DOHH2 (cell line): ENCODE measurements at regions not wholly inside any gene's neighbourhood (a gene's known extent, or its start where the extent isn't known, plus 50 kb on each side); places are given as distances from the start of the nearest gene placed in this dataset.

Source experiments
- H3F3A ChIP-seq: fragments of 200-600 bp; sonication (generic), shearing (Covaris generic); 2 replicates; pipeline ENCODE4 v1.6.0; 2016; ENCODE audit warnings: antibody characterized with exemption, mild to moderate bottlenecking; ENCODE audit not compliant: control insufficient read depth, insufficient read depth
- H3K27ac ChIP-seq: fragments of 200-600 bp; sonication (generic); 2 replicates; pipeline ENCODE4 v1.5.1; 2014; ENCODE audit warnings: low read depth, mild to moderate bottlenecking, low read length, moderate library complexity
- H3K27me3 ChIP-seq: fragments of 200-600 bp; sonication (generic); 2 replicates; pipeline ENCODE4 v1.6.1; 2014; ENCODE audit warnings: mild to moderate bottlenecking, low read length, mixed read lengths; ENCODE audit not compliant: control insufficient read depth
- H3K36me3 ChIP-seq: fragments of 200-600 bp; sonication (generic); 2 replicates; pipeline ENCODE4 v1.6.1; 2014; ENCODE audit warnings: mild to moderate bottlenecking, low read length, moderate library complexity, mixed read lengths; ENCODE audit not compliant: control insufficient read depth
- H3K4me1 ChIP-seq: fragments of 200-600 bp; sonication (generic); 2 replicates; pipeline ENCODE4 v1.6.1; 2014; ENCODE audit warnings: mild to moderate bottlenecking, low read length, mixed read lengths; ENCODE audit not compliant: control insufficient read depth
- H3K4me2 ChIP-seq: fragments of 200-600 bp; sonication (generic); 2 replicates; pipeline ENCODE4 v1.6.0; 2014; ENCODE audit warnings: mild to moderate bottlenecking, low read length, moderate library complexity
- H3K4me3 ChIP-seq: fragments of 200-600 bp; sonication (generic); 2 replicates; pipeline ENCODE4 v1.5.1; 2014; ENCODE audit warnings: mild to moderate bottlenecking, low read length, mixed read lengths
- H3K79me2 ChIP-seq: fragments of 200-600 bp; sonication (generic); 2 replicates; pipeline ENCODE4 v1.6.1; 2014; ENCODE audit warnings: mild to moderate bottlenecking, low read length, mixed read lengths; ENCODE audit not compliant: control insufficient read depth
- H3K9me2 ChIP-seq: fragments of 200-600 bp; sonication (generic); replicated peaks from 2 replicates; pipeline ENCODE4 v1.6.1; 2014; ENCODE audit warnings: mild to moderate bottlenecking, low read length, mixed read lengths; ENCODE audit not compliant: control insufficient read depth
- H3K9me3 ChIP-seq: fragments of 200-600 bp; sonication (generic); 2 replicates; pipeline ENCODE4 v1.6.1; 2014; ENCODE audit warnings: antibody characterized with exemption, low read length, mixed read lengths; ENCODE audit not compliant: control insufficient read depth, insufficient read depth
- H4K20me1 ChIP-seq: fragments of 200-600 bp; sonication (generic); 2 replicates; pipeline ENCODE4 v1.6.0; 2014; ENCODE audit warnings: low read depth, mild to moderate bottlenecking, antibody characterized with exemption, low read length, moderate library complexity; ENCODE audit not compliant: control insufficient read depth, insufficient read depth
- EZH2phosphoT487 ChIP-seq: fragments of 200-600 bp; sonication (generic); IDR thresholded peaks from 2 replicates; pipeline ENCODE4 v1.6.1; 2017; ENCODE audit warnings: borderline replicate concordance, mild to moderate bottlenecking, antibody characterized with exemption, low read length, moderate library complexity, mixed read lengths
- TF ChIP-seq, protein P1 (sequence below): fragments of 200-600 bp; sonication (generic); IDR thresholded peaks from one replicate; pipeline ENCODE4 v1.5.1; 2014; ENCODE audit warnings: antibody characterized with exemption, mild to moderate bottlenecking, low read depth, low read length; ENCODE audit not compliant: poor library complexity, severe bottlenecking

DNA sequence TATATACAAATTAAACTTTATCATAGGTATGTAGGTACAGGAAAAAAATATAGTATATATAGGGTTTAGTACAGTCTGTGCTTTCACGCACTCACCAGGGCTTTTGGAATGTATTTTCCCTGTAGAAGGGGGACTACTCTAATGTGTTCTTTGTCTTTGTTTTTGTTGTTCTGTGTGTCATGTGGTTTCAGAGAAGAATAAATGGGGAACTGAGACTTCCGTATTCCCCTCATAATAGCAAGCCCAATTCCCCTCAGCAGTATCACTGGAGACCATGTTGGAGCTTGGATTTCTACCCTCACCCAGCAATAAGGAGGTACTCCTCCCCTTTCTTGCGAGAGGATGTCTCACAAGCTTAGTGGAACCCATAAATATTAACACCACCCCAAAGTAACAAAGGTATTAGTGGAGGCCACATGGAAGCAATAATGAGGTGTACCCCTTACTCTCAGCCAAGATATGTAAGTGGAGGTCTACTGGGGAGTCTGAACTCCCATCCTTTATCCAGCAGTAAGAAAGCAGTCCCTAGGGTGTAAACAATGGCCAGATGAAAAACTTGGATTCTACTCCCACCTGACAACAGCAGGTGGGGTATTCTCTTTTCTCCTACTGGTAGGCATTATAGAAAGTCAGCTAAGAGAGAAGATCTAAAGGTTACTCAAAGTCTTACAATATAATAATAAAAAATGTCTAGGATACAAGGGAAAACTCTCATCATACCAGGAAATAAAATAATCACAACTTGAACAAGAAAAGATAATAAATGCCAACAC, 805.4 kb upstream of the GALNTL6 start:
- Histone ChIP-seq H3K4me1 (no peaks in the 10 kb centered on the region), H3K9me3 (no peaks in the 10 kb centered on the region), H3F3A (no peaks in the 10 kb centered on the region), H3K36me3 (no peaks in the 10 kb centered on the region), H3K4me3 (no peak overlapping the region), H3K27me3 (no peaks in the 10 kb centered on the region), H3K4me2 (no peak overlapping the region), H3K9me2 (no peaks in the 10 kb centered on the region), H3K27ac (no peak overlapping the region), H3K79me2 (no peaks in the 10 kb centered on the region), H4K20me1 (no peaks in the 10 kb centered on the region)
- no peak for TF ChIP-seq EZH2phosphoT487
- TF ChIP-seq, protein P1, sequence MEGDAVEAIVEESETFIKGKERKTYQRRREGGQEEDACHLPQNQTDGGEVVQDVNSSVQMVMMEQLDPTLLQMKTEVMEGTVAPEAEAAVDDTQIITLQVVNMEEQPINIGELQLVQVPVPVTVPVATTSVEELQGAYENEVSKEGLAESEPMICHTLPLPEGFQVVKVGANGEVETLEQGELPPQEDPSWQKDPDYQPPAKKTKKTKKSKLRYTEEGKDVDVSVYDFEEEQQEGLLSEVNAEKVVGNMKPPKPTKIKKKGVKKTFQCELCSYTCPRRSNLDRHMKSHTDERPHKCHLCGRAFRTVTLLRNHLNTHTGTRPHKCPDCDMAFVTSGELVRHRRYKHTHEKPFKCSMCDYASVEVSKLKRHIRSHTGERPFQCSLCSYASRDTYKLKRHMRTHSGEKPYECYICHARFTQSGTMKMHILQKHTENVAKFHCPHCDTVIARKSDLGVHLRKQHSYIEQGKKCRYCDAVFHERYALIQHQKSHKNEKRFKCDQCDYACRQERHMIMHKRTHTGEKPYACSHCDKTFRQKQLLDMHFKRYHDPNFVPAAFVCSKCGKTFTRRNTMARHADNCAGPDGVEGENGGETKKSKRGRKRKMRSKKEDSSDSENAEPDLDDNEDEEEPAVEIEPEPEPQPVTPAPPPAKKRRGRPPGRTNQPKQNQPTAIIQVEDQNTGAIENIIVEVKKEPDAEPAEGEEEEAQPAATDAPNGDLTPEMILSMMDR: no peak

DNA sequence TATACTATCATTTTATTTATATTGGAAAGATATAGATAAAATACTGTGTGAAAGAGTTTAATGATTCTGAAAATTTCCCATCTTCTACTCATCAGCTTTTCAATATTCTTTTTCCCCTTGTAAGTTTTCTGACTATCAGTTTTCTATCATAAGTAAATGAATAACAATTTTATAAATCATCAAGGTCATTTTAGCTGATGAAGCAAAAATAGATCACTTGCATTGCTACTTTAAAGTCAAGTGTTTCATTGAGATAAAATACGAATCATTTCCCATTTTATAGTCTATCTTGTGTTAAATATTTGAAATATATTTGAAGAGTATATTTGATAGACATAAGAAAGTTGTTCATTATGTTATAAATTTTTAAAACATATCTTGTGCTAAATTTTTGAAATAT, 811.0 kb upstream of the GALNTL6 start:
- H3K27ac ChIP-seq: no peak overlapping the region
- H3K79me2 ChIP-seq: no peaks in the 10 kb centered on the region
- H3K9me3 ChIP-seq: no peaks in the 10 kb centered on the region
- no peak overlapping the region for H3K4me3 ChIP-seq
- no peaks in the 10 kb centered on the region for H3K4me1 ChIP-seq
- H3K4me2 ChIP-seq: no peak overlapping the region
- no peaks in the 10 kb centered on the region for H3F3A ChIP-seq
- no peaks in the 10 kb centered on the region for H3K36me3 ChIP-seq
- H4K20me1 ChIP-seq: no peaks in the 10 kb centered on the region
- TF ChIP-seq, protein P1: no peak
- no peak for TF ChIP-seq EZH2phosphoT487
- H3K9me2 ChIP-seq: no peaks in the 10 kb centered on the region
- H3K27me3 ChIP-seq: no peaks in the 10 kb centered on the region

DNA sequence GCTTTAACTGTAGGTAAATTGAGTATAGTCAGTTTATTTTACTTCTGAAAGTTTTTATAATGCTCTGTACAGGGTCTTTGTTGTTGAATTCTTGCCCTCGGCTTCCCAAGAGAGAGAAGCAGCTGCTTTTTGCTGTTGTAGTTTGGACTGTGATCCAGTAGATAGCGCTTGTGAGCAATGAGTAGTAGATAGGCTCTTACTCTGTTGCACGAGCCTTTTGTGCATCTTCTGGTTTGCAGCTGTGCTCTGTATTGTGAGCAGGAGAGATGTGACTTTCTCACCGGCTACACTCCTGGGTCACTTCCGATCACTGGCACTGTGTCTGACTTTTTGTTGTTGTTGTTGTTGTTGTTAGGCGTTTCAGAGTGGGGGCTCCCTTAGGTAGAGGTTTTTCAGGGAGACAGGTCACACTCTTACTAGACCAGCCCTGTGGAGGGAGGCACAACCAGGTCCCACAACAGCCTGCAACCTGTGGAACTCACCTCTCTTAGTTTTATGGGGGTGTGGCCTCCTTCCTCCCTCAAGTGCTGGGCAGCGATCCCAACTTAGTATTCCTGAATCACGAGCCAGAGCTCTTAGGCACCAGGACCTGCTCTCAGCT, 822.1 kb upstream of the GALNTL6 start:
- TF ChIP-seq EZH2phosphoT487: no peak
- TF ChIP-seq, protein P1: peak; percentile 60
- Histone ChIP-seq H3K9me3 (no peaks in the 10 kb centered on the region), H3K9me2 (no peaks in the 10 kb centered on the region), H3K4me3 (no peak overlapping the region), H3K27me3 (no peaks in the 10 kb centered on the region), H3K4me2 (no peak overlapping the region), H3K4me1 (no peaks in the 10 kb centered on the region), H4K20me1 (no peaks in the 10 kb centered on the region), H3K36me3 (no peaks in the 10 kb centered on the region), H3F3A (no peaks in the 10 kb centered on the region), H3K79me2 (no peaks in the 10 kb centered on the region), H3K27ac (no peak overlapping the region)
